HUDEP-2 (cell line): ENCODE measurements at regions not wholly inside any gene's neighbourhood (a gene's known extent, or its start where the extent isn't known, plus 50 kb on each side); places are given as distances from the start of the nearest gene placed in this dataset.
"Not testable (repeated sequence)": the region's sequence is repeated elsewhere in the genome, so short reads cannot be mapped to it uniquely, and the experiment has no call there.

Source experiments
- DNase-seq, 76 experiments: peaks; one replicate each; lab custom pipeline; 2025; ENCODE audit not compliant: unreplicated experiment in 76 of 76; lab: John Stamatoyannopoulos, UW

GRCh38 chr2:82239176-82239575 is 1934.6 kb upstream of the LRRTM1 start:
- no peak for DNase-seq

DNA sequence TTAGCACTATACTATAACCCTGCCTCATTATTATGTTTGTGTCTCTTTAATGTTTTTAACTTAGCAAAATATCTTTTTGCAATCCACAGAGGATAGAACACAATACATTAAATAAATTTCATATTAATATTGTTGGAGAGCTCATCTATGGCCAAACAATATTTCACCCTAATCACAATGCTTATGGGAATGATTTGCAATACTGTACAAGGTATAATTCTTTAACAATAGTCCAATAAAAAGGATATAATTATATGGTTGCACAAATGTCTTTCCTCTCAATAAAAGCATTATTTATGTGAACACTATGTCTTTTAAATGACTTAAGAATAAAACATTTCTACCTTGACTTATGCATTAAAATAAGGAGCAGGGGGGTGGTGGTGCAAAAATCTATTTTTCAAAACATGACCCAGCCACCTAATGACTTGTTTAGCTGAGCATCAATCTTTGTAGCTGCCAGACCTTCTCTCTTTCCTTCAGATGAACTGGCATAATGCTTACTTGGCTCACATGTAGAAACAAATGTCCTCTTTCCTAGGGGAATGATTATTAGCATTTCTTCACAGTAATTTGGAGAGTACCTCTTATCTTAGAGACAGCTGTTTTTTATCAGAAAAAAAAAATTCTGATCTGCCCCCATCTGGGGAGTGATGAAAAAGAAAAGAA is 1933.6 kb upstream of the LRRTM1 start:
- no peak for DNase-seq

GRCh38 chr2:82234283-82234874 is 1929.8 kb upstream of the LRRTM1 start:
- no peak for DNase-seq

GRCh38 chr2:82233806-82234205 is 1929.3 kb upstream of the LRRTM1 start:
- no peak for DNase-seq

GRCh38 chr2:82230406-82230805 is 1925.9 kb upstream of the LRRTM1 start:
- DNase-seq = no peak

GRCh38 chr2:82226441-82226840 is 1921.9 kb upstream of the LRRTM1 start:
- no peak for DNase-seq

GRCh38 chr2:82224301-82224940 is 1919.9 kb upstream of the LRRTM1 start:
- no peak for DNase-seq

DNA sequence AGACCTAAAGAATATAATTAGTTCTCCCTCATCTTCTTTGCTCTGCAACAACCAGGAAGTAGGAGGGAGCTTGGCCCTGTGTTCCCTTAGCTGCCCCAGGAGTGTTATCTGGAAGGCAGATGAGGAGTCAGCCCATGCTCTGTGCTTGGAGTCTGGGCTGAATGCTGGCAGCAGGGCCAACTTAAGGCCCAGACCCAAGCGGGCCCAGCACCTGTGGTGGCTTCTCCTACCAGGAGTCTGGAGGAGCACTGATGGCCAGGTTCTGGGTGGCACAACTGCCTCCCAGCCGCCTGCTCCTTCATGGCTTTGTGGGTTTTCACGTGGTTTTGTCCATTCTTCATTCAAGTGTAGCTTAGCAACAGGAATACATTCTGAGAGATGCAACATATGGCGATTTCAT is 1910.7 kb upstream of the LRRTM1 start:
- DNase-seq = no peak

- DNase-seq = no peak
Observed at GRCh38 chr2:82199493-82199852, 1894.9 kb upstream of the LRRTM1 start.

- no peak for DNase-seq
Observed at GRCh38 chr2:82198809-82199492, 1894.4 kb upstream of the LRRTM1 start.

DNA sequence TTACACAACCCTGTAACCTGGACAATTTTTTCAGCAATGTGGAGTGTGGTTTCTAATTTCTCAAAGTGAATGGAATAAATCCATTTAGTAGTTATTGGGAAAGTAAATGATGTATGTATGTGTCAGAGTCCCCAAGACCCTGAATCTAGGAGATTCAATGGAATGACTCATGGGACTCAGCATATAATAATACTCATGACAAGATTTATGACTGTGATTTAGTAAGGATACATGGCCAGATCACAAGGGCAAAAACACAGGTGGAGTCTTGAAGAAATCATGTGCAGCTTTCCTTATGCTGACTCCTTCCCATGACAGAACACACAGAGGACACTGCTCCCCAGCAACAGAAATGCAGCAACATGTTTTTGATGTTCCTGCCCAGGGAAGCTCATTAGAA is 1877.7 kb upstream of the LRRTM1 start:
- DNase-seq = no peak

GRCh38 chr2:82175210-82175609 is 1870.7 kb upstream of the LRRTM1 start:
- not testable (repeated sequence) for DNase-seq

GRCh38 chr2:82172483-82172882 is 1867.9 kb upstream of the LRRTM1 start:
- DNase-seq = no peak

DNA sequence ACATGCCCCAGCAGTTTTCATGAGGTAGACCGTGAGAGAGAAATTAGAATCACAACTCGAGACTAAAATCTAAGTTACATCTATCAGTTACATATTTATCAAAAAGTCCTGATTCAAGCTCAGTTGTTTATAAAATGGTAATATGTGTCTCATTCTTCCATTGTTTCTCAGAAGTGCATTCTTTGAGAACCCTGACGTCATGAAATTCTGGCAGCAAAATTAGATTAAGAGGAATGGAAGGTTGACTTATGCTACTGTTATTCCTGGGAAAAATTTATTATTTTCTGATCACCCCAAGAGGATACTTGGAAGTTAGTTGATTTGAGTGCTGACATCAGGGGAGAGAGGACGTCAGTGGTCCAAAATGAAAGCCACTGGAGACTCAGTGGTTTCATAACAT is 1864.8 kb upstream of the LRRTM1 start:
- no peak for DNase-seq

- no peak for DNase-seq
Observed at GRCh38 chr2:82165377-82165776, 1860.8 kb upstream of the LRRTM1 start.

DNA sequence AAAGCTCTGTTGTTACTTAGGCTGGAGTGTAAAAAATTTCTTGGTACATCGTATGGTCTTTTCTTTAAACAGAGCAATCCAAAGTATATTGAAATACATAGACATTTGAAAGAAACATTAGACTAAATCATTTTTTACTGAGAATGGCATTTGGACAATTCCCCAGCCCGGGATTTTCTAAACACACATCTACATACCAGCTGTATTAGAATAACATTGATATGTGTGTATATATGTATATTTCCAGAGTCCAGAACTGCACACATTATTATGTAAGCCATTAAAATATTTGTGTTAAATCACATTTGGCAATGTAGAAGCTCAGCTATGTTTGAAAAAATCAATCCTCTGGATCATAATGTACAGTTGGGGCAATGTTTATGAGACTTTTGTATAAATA is 1853.6 kb upstream of the LRRTM1 start:
- no peak for DNase-seq

DNA sequence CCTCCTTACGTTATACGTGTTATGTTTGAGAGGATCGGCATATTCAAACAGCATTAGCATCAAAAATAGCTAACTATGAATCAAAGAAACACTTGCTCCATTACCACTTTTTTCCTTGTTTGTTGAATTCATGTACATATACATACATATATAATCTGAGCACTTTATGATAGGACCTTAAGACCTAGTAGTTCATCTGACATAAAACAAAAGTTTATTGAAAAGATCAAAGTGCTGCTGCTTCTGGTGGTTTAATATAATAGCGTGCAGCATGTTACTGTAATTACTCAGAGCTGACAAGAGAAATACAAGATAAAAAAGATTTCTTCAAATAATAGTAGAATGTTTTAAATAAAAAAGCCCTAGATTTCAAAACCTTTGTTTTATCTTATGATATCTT is 1850.9 kb upstream of the LRRTM1 start:
- DNase-seq = no peak

DNA sequence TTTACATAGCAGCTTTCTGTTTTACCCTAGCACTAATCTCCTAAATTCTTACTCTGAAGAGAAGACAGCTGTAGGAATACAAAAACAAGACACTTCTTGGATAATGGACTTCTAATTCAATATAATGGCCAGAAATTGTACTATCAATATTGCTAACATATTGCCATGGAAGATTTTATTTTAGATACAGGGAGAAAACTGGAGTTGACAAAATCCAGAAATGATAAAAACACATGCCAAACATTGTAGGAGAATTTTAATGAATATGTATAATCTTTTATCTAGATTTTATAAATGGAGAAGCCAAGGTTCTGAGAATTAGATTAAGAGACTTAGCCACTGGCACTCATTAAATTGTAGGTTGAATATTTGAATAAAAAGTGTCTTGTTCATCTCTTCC is 1838.8 kb upstream of the LRRTM1 start:
- no peak for DNase-seq

DNA sequence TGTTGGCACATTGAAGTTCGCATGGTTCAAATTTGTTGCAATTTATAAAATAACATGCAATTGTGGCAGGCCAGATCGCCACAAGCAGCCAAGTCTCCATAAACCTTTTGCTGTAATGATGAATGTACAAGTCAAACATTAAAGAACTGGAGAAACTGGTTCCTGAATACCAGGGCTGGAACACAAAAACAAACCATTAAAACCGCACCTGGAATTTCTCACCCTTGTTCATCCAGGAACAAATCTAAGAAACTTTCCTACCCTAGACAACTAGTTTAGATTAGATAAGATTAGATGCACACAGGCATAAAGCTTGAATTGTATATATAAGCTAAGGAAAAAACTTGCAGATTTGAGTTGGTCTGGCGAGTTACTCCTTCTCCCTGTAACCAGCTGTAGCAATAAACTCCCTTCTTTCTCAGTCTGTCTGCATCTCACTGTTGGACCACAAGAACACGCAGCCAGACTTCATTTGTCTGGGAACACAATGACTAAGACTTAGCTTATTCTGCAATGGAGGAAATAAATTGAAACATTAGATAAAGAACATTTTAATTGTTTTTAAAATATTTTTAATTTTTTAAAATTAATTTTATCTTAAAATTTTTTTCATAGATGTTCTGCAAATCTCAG is 1835.5 kb upstream of the LRRTM1 start:
- DNase-seq = no peak

GRCh38 chr2:82137441-82137840 is 1832.9 kb upstream of the LRRTM1 start:
- no peak for DNase-seq

DNA sequence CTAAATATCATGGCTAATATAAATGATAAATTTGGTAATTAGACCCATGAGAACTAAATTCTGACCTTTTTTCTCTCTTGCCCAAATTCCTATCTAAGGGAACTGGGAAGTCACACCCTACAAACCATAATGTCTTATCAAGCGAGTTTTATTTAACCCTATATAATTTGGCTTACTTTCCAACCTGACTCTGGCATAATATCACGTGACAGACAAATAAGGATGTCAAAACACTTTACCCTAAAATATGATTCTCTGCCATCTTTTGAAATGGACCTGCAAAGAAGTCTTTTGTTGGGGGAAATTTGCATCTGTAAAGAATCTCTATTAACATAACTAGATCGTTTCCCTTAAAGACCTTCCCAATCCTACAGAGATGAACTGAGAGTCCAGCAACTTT is 1823.5 kb upstream of the LRRTM1 start:
- no peak for DNase-seq
